ENCODE measurements at regions not wholly inside any gene's neighbourhood (a gene's known extent, or its start where the extent isn't known, plus 50 kb on each side); places are given as distances from the start of the nearest gene placed in this dataset.

GRCh38 chr2:205882806-205883425 is 200.6 kb downstream of the NRP2 start:
- no peak for DNase-seq (ENCODE audit: low read depth, low spot score)
- H3K9me1 ChIP-seq (ENCODE audit: control insufficient read depth, extremely low read depth, insufficient read depth, low read length), result no peaks in the 10 kb centered on the region
- no peaks in the 10 kb centered on the region for H3K79me2 ChIP-seq (ENCODE audit: control insufficient read depth, insufficient read depth, low read length)
- no peak overlapping the region for H3K4me2 ChIP-seq (ENCODE audit: control insufficient read depth, extremely low read depth, insufficient read depth, low read depth, low read length)
- no peak overlapping the region for H2AFZ ChIP-seq (ENCODE audit: control insufficient read depth, low read length)
- no peak for FAIRE-seq
- no peak overlapping the region for H3K27ac ChIP-seq (ENCODE audit: control insufficient read depth, insufficient read depth, low read length)
- H3K4me1 ChIP-seq (ENCODE audit: control insufficient read depth, extremely low read depth, insufficient read depth, low read length), result no peaks in the 10 kb centered on the region
- no peak for TF ChIP-seq EZH2 (IDR thresholded peaks at IDR 0.05; ENCODE audit: low read length)
- no peak for TF ChIP-seq CTCF (optimal IDR thresholded peaks at IDR 0.05 in 1 of 3, IDR thresholded peaks at IDR 0.05 in 1 of 3, conservative IDR thresholded peaks at IDR 0.05 in 1 of 3; ENCODE audit: extremely low read depth in 1 of 3, insufficient read depth in 2 of 3, low read length in 3 of 3)
- no peaks in the 10 kb centered on the region for H3K36me3 ChIP-seq (ENCODE audit: control insufficient read depth in 2 of 2, extremely low read depth in 1 of 2, insufficient read depth in 2 of 2, low read length in 2 of 2)
- no peak overlapping the region for H3K4me3 ChIP-seq (ENCODE audit: control insufficient read depth in 2 of 3, extremely low read depth in 1 of 3, insufficient read depth in 2 of 3, low read depth in 1 of 3, low read length in 3 of 3)
- H3K27me3 ChIP-seq (ENCODE audit: control insufficient read depth, extremely low read depth, insufficient read depth, low read length), result no peaks in the 10 kb centered on the region
- dilution Hi-C loops (cut with MboI; ENCODE audit: extremely low pct_ligation_motif_present, low sequenced_read_pairs), result no loop called here
- H4K20me1 ChIP-seq (ENCODE audit: control insufficient read depth, extremely low read depth, insufficient read depth, low read length), result no peaks in the 10 kb centered on the region
- H3K9ac ChIP-seq (ENCODE audit: control insufficient read depth, extremely low read depth, insufficient read depth, low read length), result no peak overlapping the region
- no peaks in the 10 kb centered on the region for H3K9me3 ChIP-seq (ENCODE audit: control insufficient read depth, low read depth, low read length)

GRCh38 chr2:205880048-205880447 is 197.7 kb downstream of the NRP2 start:
- Histone ChIP-seq H3K4me1 (ENCODE audit: control insufficient read depth, extremely low read depth, insufficient read depth, low read length) (no peaks in the 10 kb centered on the region), H3K27ac (ENCODE audit: control insufficient read depth, insufficient read depth, low read length) (no peak overlapping the region), H3K36me3 (ENCODE audit: control insufficient read depth in 2 of 2, extremely low read depth in 1 of 2, insufficient read depth in 2 of 2, low read length in 2 of 2) (no peaks in the 10 kb centered on the region), H4K20me1 (ENCODE audit: control insufficient read depth, extremely low read depth, insufficient read depth, low read length) (no peaks in the 10 kb centered on the region), H2AFZ (ENCODE audit: control insufficient read depth, low read length) (no peak overlapping the region), H3K9me1 (ENCODE audit: control insufficient read depth, extremely low read depth, insufficient read depth, low read length) (no peaks in the 10 kb centered on the region), H3K27me3 (ENCODE audit: control insufficient read depth, extremely low read depth, insufficient read depth, low read length) (no peaks in the 10 kb centered on the region), H3K9ac (ENCODE audit: control insufficient read depth, extremely low read depth, insufficient read depth, low read length) (no peak overlapping the region), H3K79me2 (ENCODE audit: control insufficient read depth, insufficient read depth, low read length) (no peaks in the 10 kb centered on the region), H3K4me3 (ENCODE audit: control insufficient read depth in 2 of 3, extremely low read depth in 1 of 3, insufficient read depth in 2 of 3, low read depth in 1 of 3, low read length in 3 of 3) (no peak overlapping the region), H3K9me3 (ENCODE audit: control insufficient read depth, low read depth, low read length) (no peaks in the 10 kb centered on the region), H3K4me2 (ENCODE audit: control insufficient read depth, extremely low read depth, insufficient read depth, low read depth, low read length) (no peak overlapping the region)
- no peak for TF ChIP-seq CTCF (optimal IDR thresholded peaks at IDR 0.05 in 1 of 3, IDR thresholded peaks at IDR 0.05 in 1 of 3, conservative IDR thresholded peaks at IDR 0.05 in 1 of 3; ENCODE audit: extremely low read depth in 1 of 3, insufficient read depth in 2 of 3, low read length in 3 of 3)
- no peak for TF ChIP-seq EZH2 (IDR thresholded peaks at IDR 0.05; ENCODE audit: low read length)
- FAIRE-seq, result no peak
- dilution Hi-C loops (cut with MboI; ENCODE audit: extremely low pct_ligation_motif_present, low sequenced_read_pairs), result no loop called here
- DNase-seq (ENCODE audit: low read depth, low spot score), result no peak

All from keratinocyte (primary cell).